Activated B cell treated with CpG ODN at 0.5 μM for 24 hours (primary cell): ENCODE measurements at regions not wholly inside any gene's neighbourhood (a gene's known extent, or its start where the extent isn't known, plus 50 kb on each side); places are given as distances from the start of the nearest gene placed in this dataset.

ENCODE experiments used
- ATAC-seq: fragments of 200-7000 bp; cut with Tn5 transposase; one replicate; pipeline ENCODE4 v1.10.0; 2021; ENCODE audit warnings: low read depth, mild to moderate bottlenecking, moderate library complexity
- CTCF ChIA-PET: fragments of 350-600 bp; sonication (Branson Sonifier 250); formaldehyde crosslinking; loops from one replicate; lab custom pipeline; 2021; ENCODE audit warnings: antibody characterized with exemption; lab: Charles Lee
- POLR2A ChIA-PET: fragments of 350-600 bp; sonication (Branson Sonifier 250); formaldehyde crosslinking; loops from one replicate; lab custom pipeline; 2021; ENCODE audit warnings: antibody characterized with exemption; lab: Charles Lee
- DNase-seq: peaks from one replicate; pipeline ENCODE4 v3.0.0; 2022
- H3K27ac Mint-ChIP-seq: one replicate; pipeline ENCODE4 v1.8.0; 2020; ENCODE audit warnings: mixed read lengths
- H3K27me3 Mint-ChIP-seq: one replicate; pipeline ENCODE4 v1.8.0; 2021; ENCODE audit warnings: mixed read lengths
- H3K36me3 Mint-ChIP-seq: one replicate; pipeline ENCODE4 v1.8.0; 2021; ENCODE audit warnings: low read depth, mixed read lengths
- H3K4me1 Mint-ChIP-seq: one replicate; pipeline ENCODE4 v1.8.0; 2021; ENCODE audit warnings: mixed read lengths
- H3K4me3 Mint-ChIP-seq: one replicate; pipeline ENCODE4 v1.8.0; 2020; ENCODE audit warnings: mild to moderate bottlenecking, mixed read lengths
- H3K9me3 Mint-ChIP-seq: one replicate; pipeline ENCODE4 v1.8.0; 2020; ENCODE audit warnings: mixed read lengths
- CTCF ChIP-seq: fragments of 200-600 bp; IDR thresholded peaks from one replicate; pipeline ENCODE4 v1.8.0; 2022; ENCODE audit warnings: antibody characterized with exemption, mild to moderate bottlenecking
- intact Hi-C: fragments of 100-400 bp; cut with micrococcal nuclease; formaldehyde crosslinking; loops from one replicate; pipeline ENCODE4 v1.15.1; 2024

- no peak for DNase-seq
- no peak for TF ChIP-seq CTCF
- no peaks in the 10 kb centered on the region for H3K36me3 Mint-ChIP-seq
- H3K4me1 Mint-ChIP-seq, result no peaks in the 10 kb centered on the region
- intact Hi-C loops, result no loop called here
- no peak overlapping the region for H3K4me3 Mint-ChIP-seq
- H3K27ac Mint-ChIP-seq, result no peak overlapping the region
- H3K9me3 Mint-ChIP-seq, result peaks cover 4% of the 10 kb centered on the region
- CTCF ChIA-PET, result no interaction called here
- H3K27me3 Mint-ChIP-seq, result no peaks in the 10 kb centered on the region
- ATAC-seq, result no peak
- POLR2A ChIA-PET, result no interaction called here
These were observed 264.8 kb upstream of the LDB2 start for GRCh38 chr4:17163156-17163771.

- Mint-ChIP-seq H3K9me3 (peaks cover 4% of the 10 kb centered on the region), H3K27ac (no peak overlapping the region), H3K27me3 (no peaks in the 10 kb centered on the region), H3K36me3 (no peaks in the 10 kb centered on the region), H3K4me1 (no peaks in the 10 kb centered on the region), H3K4me3 (no peak overlapping the region)
- no peak for TF ChIP-seq CTCF
- intact Hi-C loops, result no loop called here
- DNase-seq (no peak), ATAC-seq (no peak)
- ChIA-PET POLR2A (no interaction called here), CTCF (no interaction called here)
These were observed 258.9 kb upstream of the LDB2 start for GRCh38 chr4:17157304-17157703.

DNA sequence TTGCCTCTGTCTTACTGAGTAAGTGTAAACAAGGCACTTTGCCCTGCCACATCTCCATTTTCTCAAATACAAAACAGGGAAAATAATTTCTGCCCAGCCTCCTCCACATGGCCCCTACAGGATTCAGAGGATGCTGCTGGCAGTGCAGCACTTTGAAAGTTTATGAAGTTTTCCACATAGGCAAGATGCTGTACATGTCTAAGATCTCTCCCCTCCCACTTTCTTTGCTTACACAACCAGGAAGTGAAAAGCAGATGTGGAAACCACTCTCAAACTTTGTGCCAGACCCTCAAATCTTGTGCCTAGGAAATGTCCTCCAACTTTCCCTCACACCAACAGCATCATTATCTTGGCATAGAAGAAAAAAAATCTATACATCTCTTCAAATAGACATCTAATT is 257.0 kb upstream of the LDB2 start:
- no peak overlapping the region for H3K27ac Mint-ChIP-seq
- no peak for TF ChIP-seq CTCF
- DNase-seq, result no peak
- H3K4me3 Mint-ChIP-seq, result no peak overlapping the region
- peaks cover 4% of the 10 kb centered on the region for H3K9me3 Mint-ChIP-seq
- H3K27me3 Mint-ChIP-seq, result no peaks in the 10 kb centered on the region
- ChIA-PET CTCF (no interaction called here), POLR2A (no interaction called here)
- ATAC-seq, result no peak
- no peaks in the 10 kb centered on the region for H3K36me3 Mint-ChIP-seq
- intact Hi-C loops, result no loop called here
- H3K4me1 Mint-ChIP-seq, result no peaks in the 10 kb centered on the region

- Mint-ChIP-seq H3K27ac (no peak overlapping the region), H3K9me3 (peaks cover 4% of the 10 kb centered on the region), H3K4me3 (no peak overlapping the region), H3K4me1 (no peaks in the 10 kb centered on the region), H3K36me3 (no peaks in the 10 kb centered on the region), H3K27me3 (no peaks in the 10 kb centered on the region)
- DNase-seq (no peak), ATAC-seq (no peak)
- TF ChIP-seq CTCF, result no peak
- ChIA-PET CTCF (no interaction called here), POLR2A (no interaction called here)
- intact Hi-C loops, result no loop called here
These were observed 255.1 kb upstream of the LDB2 start for GRCh38 chr4:17153572-17153971.

DNA sequence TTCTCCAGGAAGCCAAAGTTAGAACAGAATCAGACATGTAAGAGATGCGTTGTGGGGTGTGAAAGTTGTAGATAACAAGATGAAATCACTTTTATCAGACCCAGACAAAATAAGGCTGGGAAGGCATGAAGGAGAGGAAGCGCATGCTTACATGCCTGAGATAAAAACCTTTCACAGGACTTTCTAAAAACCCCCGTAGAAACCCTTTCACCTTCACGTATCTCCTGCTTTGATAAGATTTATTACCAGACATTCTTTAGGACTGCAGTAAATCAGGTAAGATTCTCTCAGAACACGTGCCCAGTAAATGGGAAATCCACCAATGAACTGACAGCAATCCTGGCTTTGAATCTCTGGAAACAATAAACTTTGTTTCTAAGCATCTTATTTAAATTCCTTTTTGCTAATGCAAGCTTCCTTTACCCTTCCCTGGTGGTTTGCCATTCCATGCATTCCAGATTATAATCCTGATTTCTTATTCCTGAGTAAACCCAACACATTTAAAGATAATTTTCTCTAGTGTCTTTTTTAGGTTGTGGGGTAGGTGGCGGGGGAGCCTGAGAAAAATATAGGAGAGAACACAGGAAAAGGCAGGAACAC is 254.6 kb upstream of the LDB2 start:
- intact Hi-C loops, result no loop called here
- DNase-seq (no peak), ATAC-seq (no peak)
- H3K4me3 Mint-ChIP-seq, result no peak overlapping the region
- peaks cover 2% of the 10 kb centered on the region for H3K9me3 Mint-ChIP-seq
- no peak for TF ChIP-seq CTCF
- no peaks in the 10 kb centered on the region for H3K4me1 Mint-ChIP-seq
- no peaks in the 10 kb centered on the region for H3K27me3 Mint-ChIP-seq
- no peak overlapping the region for H3K27ac Mint-ChIP-seq
- CTCF ChIA-PET, result no interaction called here
- POLR2A ChIA-PET, result no interaction called here
- H3K36me3 Mint-ChIP-seq, result no peaks in the 10 kb centered on the region
